ENCODE measurements at regions not wholly inside any gene's neighbourhood (a gene's known extent, or its start where the extent isn't known, plus 50 kb on each side); places are given as distances from the start of the nearest gene placed in this dataset.

DNA sequence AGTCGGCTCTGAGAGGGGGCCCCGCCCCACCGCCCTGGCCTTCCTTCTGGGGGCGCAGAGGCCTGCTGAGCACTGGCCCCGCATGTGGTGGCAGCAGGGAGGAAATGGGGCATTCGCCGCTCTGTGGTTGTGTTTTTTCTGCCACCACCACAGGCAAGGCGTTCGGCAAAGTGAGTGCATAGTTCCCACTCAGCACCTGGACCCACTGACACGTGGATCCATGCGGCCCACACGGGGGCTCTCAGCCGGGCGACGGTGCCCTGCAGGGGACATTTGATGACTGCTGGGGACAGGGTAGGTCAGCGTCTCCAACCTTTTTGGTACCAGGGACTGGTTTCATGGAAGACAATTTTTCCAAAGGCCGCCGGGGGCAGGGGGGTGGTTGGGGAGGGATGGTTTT is 70.9 kb downstream of the ENGASE start:
- no peak for TF ChIP-seq POLR2A (IDR thresholded peaks at IDR 0.05)
- TF ChIP-seq, protein P1, sequence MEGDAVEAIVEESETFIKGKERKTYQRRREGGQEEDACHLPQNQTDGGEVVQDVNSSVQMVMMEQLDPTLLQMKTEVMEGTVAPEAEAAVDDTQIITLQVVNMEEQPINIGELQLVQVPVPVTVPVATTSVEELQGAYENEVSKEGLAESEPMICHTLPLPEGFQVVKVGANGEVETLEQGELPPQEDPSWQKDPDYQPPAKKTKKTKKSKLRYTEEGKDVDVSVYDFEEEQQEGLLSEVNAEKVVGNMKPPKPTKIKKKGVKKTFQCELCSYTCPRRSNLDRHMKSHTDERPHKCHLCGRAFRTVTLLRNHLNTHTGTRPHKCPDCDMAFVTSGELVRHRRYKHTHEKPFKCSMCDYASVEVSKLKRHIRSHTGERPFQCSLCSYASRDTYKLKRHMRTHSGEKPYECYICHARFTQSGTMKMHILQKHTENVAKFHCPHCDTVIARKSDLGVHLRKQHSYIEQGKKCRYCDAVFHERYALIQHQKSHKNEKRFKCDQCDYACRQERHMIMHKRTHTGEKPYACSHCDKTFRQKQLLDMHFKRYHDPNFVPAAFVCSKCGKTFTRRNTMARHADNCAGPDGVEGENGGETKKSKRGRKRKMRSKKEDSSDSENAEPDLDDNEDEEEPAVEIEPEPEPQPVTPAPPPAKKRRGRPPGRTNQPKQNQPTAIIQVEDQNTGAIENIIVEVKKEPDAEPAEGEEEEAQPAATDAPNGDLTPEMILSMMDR (IDR thresholded peaks at IDR 0.05), result no peak

Measured in breast epithelium (tissue), 3 donors.